HG03025 (cell line): ENCODE measurements at regions not wholly inside any gene's neighbourhood (a gene's known extent, or its start where the extent isn't known, plus 50 kb on each side); places are given as distances from the start of the nearest gene placed in this dataset.
"Not testable (repeated sequence)": the region's sequence is repeated elsewhere in the genome, so short reads cannot be mapped to it uniquely, and the experiment has no call there.

Experiments used
- ATAC-seq: cut with Tn5 transposase; IDR thresholded peaks from one replicate; pipeline ENCODE4 v1.9.1; 2021; ENCODE audit warnings: mild to moderate bottlenecking, moderate library complexity; ENCODE audit not compliant: unreplicated experiment, low FRiP score

- peak; percentile 55 for ATAC-seq
These were observed 80.1 kb upstream of the PTPRK start for GRCh38 chr6:128600397-128600951.

GRCh38 chr6:128599036-128599435, 78.6 kb upstream of the PTPRK start:
- no peak for ATAC-seq

- no peak for ATAC-seq
These were observed 78.2 kb upstream of the PTPRK start for GRCh38 chr6:128598571-128598970.

- ATAC-seq = no peak
These were observed 77.6 kb upstream of the PTPRK start for GRCh38 chr6:128597956-128598355.

- ATAC-seq = no peak
These were observed 76.6 kb upstream of the PTPRK start for GRCh38 chr6:128597004-128597403.

GRCh38 chr6:128595544-128595943, 75.1 kb upstream of the PTPRK start:
- no peak for ATAC-seq

DNA sequence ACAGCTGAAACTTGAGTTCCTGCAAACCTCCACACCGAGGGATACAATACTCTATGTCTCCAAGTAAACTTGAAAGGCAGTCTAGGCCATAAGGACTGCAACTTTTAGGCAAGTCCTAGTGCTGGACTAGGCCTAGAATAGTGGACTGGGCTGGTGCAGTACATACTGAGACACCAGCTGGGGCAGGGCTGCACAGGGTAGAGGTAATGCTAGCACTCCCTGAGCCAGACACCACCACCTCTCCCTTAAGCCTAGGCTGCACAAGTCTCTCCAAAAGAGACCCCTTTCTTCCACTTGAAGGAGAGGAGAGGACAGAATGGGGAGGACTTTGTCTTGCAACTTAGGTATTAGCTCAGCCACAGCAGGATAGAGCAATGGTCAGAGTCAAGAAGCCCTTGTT, 65.7 kb upstream of the PTPRK start:
- ATAC-seq = no peak

DNA sequence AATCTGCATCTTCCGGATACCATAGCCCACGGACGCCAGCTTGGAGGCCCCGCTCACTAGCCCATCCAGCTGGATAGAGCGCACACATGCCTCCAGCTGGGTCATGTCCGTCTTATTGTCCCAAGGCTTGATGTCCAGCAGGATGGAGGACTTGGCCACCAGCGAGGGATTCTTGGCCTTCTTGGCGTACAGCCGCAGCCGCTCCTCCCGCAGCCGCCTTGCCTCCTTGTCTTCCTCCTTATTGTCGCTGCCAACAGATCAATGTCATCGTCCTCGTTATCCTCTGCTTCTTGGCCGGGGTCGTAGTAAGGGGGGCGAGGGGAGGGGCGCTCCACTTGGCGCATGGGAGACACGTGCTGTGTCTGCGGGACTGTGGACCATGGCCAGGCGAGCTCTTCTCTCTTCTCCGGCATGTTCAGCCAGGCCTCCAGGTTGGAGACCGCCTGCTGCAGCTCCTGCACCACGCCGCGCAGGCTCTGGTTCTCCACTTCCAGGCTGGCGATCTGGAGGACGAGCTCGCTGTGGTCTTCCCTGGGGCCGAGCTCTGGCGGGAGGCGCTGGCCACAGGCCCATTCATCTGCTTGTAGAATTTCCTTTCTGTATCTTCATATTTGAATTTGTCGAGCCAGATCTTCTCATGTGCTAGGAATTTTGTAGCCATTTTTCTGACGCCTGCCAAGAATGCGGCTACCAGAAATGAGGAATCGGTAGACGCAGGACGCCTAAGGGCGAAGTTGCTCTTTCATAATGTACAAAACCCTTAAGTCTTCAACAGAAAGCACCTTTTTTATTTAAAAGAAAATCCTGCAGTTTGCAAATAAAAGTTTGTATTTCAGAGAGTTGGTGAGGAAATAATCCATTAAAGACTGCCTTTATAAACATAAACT, 60.1 kb upstream of the PTPRK start:
- ATAC-seq = no peak

DNA sequence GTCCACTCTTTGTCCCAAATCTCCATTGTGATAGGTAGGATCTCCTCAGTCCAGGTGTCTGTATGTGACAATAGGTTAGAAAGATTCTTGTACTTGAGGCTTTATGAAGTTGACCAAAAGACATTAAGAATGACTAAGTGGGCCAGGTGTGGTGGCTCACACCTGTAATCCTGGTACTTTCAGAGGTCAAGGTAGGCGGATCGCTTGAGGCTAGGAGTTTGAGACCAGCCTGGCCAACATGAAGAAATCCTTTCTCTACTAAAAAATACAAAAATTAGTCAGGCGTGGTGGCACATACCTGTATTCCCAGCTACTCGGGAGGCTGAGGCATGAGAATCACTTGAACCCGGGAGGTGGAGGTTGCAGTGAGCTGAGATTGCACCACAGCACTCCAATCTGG, 54.9 kb upstream of the PTPRK start:
- ATAC-seq = not testable (repeated sequence)

- ATAC-seq = no peak
These were observed 54.0 kb upstream of the PTPRK start for GRCh38 chr6:128574402-128574801.

- no peak for ATAC-seq
These were observed 52.6 kb upstream of the PTPRK start for GRCh38 chr6:128573036-128573435.

GRCh38 chr6:128572294-128572693, 51.9 kb upstream of the PTPRK start:
- no peak for ATAC-seq

GRCh38 chr6:128570680-128571063, 50.3 kb upstream of the PTPRK start:
- ATAC-seq = no peak

- ATAC-seq = no peak
These were observed 49.6 kb upstream of the PTPRK start for GRCh38 chr6:128569732-128570679.
